Esophagus squamous epithelium (tissue), 4 donors: ENCODE measurements at regions not wholly inside any gene's neighbourhood (a gene's known extent, or its start where the extent isn't known, plus 50 kb on each side); places are given as distances from the start of the nearest gene placed in this dataset.

Experiments
- CTCF ChIP-seq, 6 experiments: fragments of 450-650 bp in 4 of 6; fragments of 200-600 bp in 2 of 6; sonication (generic) in 2 of 6; IDR thresholded peaks; one replicate each; pipeline ENCODE4 v1.5.1; 2016 to 2019; ENCODE audit warnings: antibody characterized with exemption in 6 of 6, mild to moderate bottlenecking in 4 of 6, moderate library complexity in 4 of 6
- POLR2A ChIP-seq, 4 donors: fragments of 450-650 bp; IDR thresholded peaks; one replicate each; pipeline ENCODE4 v1.6.1; 2017; ENCODE audit warnings: antibody characterized with exemption in 4 of 4, mild to moderate bottlenecking in 4 of 4, moderate library complexity in 3 of 4

- no peak for TF ChIP-seq CTCF (IDR thresholded peaks at IDR 0.05)
- no peak for TF ChIP-seq POLR2A (IDR thresholded peaks at IDR 0.05)
Observed at GRCh38 chr12:124481257-124481750, 86.1 kb downstream of the NCOR2 start.
